Lower leg skin (tissue), 3 donors: ENCODE measurements at regions not wholly inside any gene's neighbourhood (a gene's known extent, or its start where the extent isn't known, plus 50 kb on each side); places are given as distances from the start of the nearest gene placed in this dataset.

Experiments used
- POLR2A ChIP-seq, 2 donors: fragments of 450-650 bp; IDR thresholded peaks; one replicate each; pipeline ENCODE4 v1.6.1; 2016 to 2017; ENCODE audit warnings: antibody characterized with exemption in 2 of 2, mild to moderate bottlenecking in 1 of 2, moderate library complexity in 1 of 2
- TF ChIP-seq, protein P1 (sequence below), 3 donors: fragments of 450-650 bp; IDR thresholded peaks; one replicate each; pipeline ENCODE4 v1.5.1; 2016; ENCODE audit warnings: antibody characterized with exemption in 3 of 3, mild to moderate bottlenecking in 3 of 3, moderate library complexity in 2 of 3

DNA sequence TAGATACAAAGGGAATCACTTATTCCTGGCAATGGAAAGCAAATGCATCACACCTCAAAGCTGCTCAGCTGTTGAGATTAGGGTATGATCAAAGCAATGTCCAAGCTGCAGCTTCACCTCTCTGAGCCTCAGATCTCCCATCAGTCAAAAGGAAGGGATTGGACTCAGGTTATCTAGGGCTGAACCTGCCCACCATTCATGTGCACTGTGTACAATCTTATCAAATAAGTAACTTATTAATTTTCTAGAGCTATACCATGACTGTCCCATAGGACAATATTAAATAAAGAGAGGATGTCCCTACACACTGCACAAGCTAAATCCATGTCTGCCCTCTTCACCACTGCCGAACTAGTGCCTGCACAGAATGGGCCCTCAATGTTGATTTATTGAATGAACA, 127.0 kb downstream of the HSD17B3 start:
- TF ChIP-seq, protein P1, sequence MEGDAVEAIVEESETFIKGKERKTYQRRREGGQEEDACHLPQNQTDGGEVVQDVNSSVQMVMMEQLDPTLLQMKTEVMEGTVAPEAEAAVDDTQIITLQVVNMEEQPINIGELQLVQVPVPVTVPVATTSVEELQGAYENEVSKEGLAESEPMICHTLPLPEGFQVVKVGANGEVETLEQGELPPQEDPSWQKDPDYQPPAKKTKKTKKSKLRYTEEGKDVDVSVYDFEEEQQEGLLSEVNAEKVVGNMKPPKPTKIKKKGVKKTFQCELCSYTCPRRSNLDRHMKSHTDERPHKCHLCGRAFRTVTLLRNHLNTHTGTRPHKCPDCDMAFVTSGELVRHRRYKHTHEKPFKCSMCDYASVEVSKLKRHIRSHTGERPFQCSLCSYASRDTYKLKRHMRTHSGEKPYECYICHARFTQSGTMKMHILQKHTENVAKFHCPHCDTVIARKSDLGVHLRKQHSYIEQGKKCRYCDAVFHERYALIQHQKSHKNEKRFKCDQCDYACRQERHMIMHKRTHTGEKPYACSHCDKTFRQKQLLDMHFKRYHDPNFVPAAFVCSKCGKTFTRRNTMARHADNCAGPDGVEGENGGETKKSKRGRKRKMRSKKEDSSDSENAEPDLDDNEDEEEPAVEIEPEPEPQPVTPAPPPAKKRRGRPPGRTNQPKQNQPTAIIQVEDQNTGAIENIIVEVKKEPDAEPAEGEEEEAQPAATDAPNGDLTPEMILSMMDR (IDR thresholded peaks at IDR 0.05), result no peak
- TF ChIP-seq POLR2A (IDR thresholded peaks at IDR 0.05), result no peak
